AG09319 (cell line): ENCODE measurements at regions not wholly inside any gene's neighbourhood (a gene's known extent, or its start where the extent isn't known, plus 50 kb on each side); places are given as distances from the start of the nearest gene placed in this dataset.

Source experiments
- DNase-seq: peaks from one replicate; pipeline ENCODE4 v3.0.0-alpha.2; 2010; ENCODE audit warnings: low read depth; ENCODE audit errors: extremely low read depth
- TF ChIP-seq, protein P1 (sequence below): IDR thresholded peaks from 2 replicates; pipeline ENCODE4 v1.5.1; 2011; ENCODE audit warnings: low read depth, mild to moderate bottlenecking, inconsistent platforms, low read length, moderate library complexity

DNA sequence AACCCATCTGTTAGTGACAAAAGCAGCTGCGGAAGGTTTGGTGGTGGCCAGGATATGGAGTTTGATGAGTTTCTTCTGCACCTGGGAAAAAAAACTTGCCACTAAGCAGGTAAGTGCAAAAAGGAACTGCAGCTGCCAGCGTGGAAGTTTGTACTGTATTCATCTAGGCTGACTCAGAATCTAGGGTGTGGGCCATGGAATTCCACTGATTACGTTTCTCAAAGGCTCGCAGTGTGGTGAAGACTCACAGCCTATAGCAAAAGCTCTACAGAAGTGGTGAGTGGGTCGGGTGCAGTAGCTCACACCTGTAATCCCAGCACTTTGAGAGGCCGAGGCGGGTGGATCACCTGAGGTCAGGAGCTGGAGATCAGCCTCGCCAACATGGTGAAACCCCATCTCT is 334.6 kb upstream of the GRM7 start:
- TF ChIP-seq, protein P1, sequence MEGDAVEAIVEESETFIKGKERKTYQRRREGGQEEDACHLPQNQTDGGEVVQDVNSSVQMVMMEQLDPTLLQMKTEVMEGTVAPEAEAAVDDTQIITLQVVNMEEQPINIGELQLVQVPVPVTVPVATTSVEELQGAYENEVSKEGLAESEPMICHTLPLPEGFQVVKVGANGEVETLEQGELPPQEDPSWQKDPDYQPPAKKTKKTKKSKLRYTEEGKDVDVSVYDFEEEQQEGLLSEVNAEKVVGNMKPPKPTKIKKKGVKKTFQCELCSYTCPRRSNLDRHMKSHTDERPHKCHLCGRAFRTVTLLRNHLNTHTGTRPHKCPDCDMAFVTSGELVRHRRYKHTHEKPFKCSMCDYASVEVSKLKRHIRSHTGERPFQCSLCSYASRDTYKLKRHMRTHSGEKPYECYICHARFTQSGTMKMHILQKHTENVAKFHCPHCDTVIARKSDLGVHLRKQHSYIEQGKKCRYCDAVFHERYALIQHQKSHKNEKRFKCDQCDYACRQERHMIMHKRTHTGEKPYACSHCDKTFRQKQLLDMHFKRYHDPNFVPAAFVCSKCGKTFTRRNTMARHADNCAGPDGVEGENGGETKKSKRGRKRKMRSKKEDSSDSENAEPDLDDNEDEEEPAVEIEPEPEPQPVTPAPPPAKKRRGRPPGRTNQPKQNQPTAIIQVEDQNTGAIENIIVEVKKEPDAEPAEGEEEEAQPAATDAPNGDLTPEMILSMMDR: no peak
- DNase-seq: no peak

DNA sequence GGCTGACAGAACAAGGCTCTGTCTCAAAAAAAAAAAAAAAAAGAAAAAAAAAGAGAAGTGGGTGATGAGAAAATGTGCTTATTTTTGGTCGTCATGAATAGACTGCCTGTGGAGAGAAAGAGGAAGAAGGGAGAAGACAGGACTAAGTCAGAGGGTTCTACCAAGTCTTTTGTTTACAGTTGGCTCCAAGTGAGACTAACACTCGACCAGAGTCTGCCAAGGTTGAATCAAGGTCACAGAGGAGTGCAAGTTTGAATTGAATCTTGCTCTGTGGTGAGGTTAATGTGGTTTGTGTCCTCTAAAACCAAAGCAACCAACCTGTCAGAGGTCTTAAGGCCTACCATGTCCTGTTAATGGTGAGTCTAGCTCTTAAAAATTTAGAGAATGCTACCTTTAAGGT is 334.1 kb upstream of the GRM7 start:
- TF ChIP-seq, protein P1: no peak
- DNase-seq: no peak

DNA sequence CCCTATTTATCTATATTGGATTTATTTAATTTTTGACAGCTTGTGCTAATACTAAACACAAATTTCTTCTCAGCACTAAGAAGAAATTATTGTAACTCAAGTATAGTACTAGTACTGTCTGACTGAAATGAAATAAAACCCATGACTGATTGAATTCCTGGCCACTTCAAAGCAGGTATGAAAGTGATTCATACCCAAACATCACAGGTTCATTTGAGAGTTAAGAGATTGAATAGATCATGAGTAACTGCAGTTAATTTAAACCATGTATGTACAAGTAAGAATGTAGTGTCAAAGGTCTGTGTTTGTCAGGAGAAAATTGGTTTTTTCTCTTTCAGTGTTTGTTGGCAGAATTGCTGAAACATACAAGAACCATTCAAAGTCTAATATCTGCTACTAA is 332.0 kb upstream of the GRM7 start:
- no peak for DNase-seq
- TF ChIP-seq, protein P1: no peak

DNA sequence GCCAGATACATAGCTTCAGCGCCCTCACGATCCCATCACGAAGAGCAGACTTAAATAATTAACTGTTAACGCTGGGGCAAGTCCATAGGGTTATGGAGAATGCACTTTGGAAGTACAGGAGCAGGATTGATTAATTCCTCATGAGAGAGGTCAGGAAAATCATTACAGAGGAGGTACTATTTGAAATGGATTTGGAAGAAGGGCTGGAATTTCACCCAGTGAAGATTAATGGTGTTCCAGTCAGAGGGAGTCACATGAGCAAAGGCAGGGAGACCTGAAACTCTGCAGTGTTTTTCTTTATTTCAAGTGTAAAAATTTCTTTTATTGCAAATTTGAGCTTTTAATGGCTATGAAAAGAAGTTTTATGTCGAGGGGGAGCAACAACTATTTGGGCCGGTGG is 329.8 kb upstream of the GRM7 start:
- TF ChIP-seq, protein P1: no peak
- DNase-seq: no peak

DNA sequence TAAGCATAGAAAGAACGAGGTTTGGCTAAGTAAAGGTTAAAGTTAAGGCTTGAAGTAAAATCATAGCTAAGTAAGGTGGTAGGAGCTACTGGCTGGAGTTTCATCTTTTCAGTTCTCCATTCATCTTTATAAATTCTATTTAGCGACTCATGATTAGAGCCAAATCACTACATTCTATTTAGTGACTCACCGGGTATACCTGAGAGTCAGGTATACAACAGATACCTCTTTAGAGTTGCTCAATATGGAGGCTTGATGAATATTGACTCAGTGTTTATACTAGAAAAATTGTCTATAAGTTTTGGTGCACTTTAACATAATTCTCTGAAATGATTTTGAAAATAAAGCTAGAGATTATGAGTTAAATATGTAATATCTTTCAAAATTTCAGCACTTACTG is 328.8 kb upstream of the GRM7 start:
- no peak for DNase-seq
- TF ChIP-seq, protein P1: no peak

DNA sequence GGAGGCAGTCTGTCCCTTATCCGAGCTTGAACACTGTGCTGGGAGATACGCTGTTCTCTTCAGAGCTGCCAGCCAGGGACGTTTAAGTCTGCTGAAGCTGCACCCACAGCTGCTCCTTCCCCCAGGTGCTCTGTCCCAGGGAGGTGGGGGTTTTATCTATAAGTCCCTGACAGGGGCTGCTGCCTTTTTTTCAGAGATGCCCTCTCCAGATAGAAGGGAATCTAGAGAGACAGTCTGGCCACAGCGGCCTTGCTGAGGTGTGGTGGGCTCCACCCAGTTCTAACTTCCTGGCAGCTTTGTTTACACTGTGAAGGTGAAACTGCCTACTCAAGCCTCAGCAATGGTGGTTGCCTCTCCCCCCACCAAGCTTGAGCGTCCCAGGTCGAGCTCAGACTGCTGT is 319.9 kb upstream of the GRM7 start:
- DNase-seq: no peak
- TF ChIP-seq, protein P1: no peak

DNA sequence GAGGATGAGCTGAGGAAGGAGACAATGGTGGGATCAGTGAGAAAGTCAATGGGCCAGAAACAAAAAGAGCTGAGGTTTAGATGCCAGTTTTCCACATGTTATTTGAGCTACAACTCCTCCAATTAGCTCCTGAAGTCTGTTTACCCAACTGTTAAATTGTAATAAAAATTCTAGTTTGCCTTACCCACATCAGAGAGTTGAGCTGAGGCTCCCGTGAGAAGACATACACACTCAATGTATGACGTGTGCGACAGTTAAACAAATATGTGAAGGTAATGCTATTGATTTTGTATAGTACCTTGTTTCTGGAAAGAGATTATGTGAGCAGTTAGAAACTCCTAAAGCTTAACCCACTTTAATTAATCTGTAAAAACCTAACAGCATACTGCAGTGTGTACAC is 318.1 kb upstream of the GRM7 start:
- DNase-seq: no peak
- TF ChIP-seq, protein P1: no peak
